ENCODE measurements at regions not wholly inside any gene's neighbourhood (a gene's known extent, or its start where the extent isn't known, plus 50 kb on each side); places are given as distances from the start of the nearest gene placed in this dataset.

- TF ChIP-seq CTCF (IDR thresholded peaks at IDR 0.05) (no peak), JUN (CRISPR knock-in tag; IDR thresholded peaks at IDR 0.05) (no peak), MAX (CRISPR knock-in tag; IDR thresholded peaks at IDR 0.05) (no peak), NFE2L1 (CRISPR knock-in tag; IDR thresholded peaks at IDR 0.05) (no peak), MYBL2 (CRISPR knock-in tag; IDR thresholded peaks at IDR 0.05) (no peak), USF1 (CRISPR knock-in tag; IDR thresholded peaks at IDR 0.05) (no peak), ETV6 (CRISPR knock-in tag; IDR thresholded peaks at IDR 0.05) (no peak), NFYB (CRISPR knock-in tag; conservative IDR thresholded peaks at IDR 0.05; ENCODE audit: low read depth) (no peak), HMGXB4 (CRISPR knock-in tag; IDR thresholded peaks at IDR 0.05) (no peak), CREB1 (CRISPR knock-in tag; IDR thresholded peaks at IDR 0.05) (no peak), E2F5 (CRISPR knock-in tag; IDR thresholded peaks at IDR 0.05) (no peak), GRHL2 (CRISPR knock-in tag; IDR thresholded peaks at IDR 0.05; ENCODE audit: insufficient replicate concordance, severe bottlenecking) (no peak), ZNF138 (CRISPR knock-in tag; conservative IDR thresholded peaks at IDR 0.05) (no peak), ZNF121 (CRISPR knock-in tag; IDR thresholded peaks at IDR 0.05) (no peak)
Measured at GRCh38 chr18:76750269-76750668, 72.1 kb upstream of the ZNF236 start.
